HG03439 (cell line): ENCODE measurements at regions not wholly inside any gene's neighbourhood (a gene's known extent, or its start where the extent isn't known, plus 50 kb on each side); places are given as distances from the start of the nearest gene placed in this dataset.
"Not testable (repeated sequence)": the region's sequence is repeated elsewhere in the genome, so short reads cannot be mapped to it uniquely, and the experiment has no call there.

Experiments used
- ATAC-seq: cut with Tn5 transposase; IDR thresholded peaks from one replicate; pipeline ENCODE4 v1.9.1; 2021; ENCODE audit warnings: mild to moderate bottlenecking, moderate library complexity; ENCODE audit not compliant: unreplicated experiment

DNA sequence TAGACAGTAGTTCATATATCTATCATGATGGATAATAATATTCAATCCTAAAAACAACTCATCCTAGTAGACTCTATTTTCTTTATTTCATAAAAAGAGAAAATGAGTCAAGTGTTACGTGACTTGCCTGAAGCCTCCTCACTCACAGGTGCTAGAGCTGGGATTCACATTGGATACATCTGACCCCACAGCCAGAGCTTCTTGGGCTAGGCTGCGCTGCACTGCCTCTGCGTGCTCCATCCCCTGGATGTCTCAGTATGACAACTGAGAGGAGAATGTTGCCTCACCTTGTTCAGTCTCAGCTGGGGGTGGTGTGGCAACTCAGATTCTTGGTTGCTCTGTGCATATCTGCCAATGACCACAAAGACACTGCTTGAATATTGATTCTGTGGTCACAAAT, 286.6 kb downstream of the LIG4 start:
- ATAC-seq = no peak

DNA sequence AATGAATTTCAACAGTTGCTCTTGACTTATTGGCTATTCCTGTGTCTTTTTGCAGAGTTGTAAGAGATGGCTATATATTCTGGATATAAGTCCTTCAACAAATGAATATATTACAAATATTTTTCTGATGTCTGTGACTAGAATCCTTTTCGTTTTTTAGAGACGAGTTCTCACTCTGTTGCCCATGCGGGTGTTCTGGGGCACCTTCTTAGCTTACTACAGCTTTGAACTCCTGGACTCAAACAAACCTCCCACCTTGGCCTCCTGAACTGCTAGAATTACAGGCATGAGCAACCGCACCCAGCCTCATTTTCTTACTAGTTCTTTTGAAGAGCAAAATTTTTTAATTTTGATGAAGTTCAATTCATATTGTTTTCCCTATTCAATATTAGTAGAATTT, 287.8 kb downstream of the LIG4 start:
- no peak for ATAC-seq

DNA sequence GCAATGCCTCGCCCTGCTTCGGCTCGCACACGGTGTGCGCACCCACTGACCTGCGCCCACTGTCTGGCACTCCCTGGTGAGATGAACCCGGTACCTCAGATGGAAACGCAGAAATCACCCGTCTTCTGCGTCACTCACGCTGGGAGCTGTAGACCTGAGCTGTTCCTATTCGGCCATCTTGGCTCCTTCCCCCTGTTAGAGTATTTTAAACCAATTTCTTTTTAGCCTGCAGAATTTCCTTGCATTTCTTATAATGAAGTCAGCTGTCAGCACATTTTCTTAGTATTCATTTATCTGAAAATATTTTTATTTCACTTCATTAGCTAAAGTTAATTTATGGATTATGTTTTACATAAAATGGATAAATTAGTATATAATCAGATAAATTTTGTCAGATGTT, 288.8 kb downstream of the LIG4 start:
- not testable (repeated sequence) for ATAC-seq

DNA sequence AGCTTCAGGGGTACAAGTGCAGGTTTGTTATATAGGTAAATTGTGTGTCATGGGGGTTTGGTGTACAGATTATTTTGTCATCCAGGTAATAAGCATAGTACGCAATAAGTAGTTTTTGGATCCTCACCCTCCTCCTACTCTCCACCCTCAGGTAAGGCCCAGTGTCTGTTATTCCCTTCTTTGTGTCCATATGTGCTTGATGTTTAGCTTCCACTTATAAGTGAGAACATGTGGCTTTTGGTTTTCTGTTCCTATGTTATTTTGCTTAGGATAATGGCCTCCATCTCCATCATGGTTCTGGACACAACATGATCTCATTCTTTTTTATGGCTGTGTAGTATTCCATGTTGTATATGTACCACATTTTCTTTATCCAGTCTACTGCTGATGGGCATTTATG, 298.4 kb downstream of the LIG4 start:
- ATAC-seq = not testable (repeated sequence)

DNA sequence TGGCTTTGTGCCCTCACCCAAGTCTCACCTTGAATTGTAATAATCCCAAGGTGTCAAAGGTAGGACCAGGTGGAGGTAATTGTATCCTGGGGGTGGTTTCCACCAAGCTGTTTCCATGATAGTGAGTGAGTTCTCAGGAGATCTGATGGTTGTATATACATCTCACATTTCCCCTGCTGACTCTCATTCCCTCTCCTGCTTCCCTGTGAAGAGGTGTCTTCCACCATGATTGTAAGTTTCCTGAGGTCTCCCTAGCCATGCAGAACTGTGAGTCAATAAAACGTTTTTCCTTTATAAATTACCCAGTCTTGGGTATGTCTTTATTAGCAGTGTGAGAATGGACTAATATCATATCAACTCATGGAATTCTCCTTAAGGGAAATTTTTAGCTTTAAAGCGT, 302.6 kb downstream of the LIG4 start:
- ATAC-seq = no peak

DNA sequence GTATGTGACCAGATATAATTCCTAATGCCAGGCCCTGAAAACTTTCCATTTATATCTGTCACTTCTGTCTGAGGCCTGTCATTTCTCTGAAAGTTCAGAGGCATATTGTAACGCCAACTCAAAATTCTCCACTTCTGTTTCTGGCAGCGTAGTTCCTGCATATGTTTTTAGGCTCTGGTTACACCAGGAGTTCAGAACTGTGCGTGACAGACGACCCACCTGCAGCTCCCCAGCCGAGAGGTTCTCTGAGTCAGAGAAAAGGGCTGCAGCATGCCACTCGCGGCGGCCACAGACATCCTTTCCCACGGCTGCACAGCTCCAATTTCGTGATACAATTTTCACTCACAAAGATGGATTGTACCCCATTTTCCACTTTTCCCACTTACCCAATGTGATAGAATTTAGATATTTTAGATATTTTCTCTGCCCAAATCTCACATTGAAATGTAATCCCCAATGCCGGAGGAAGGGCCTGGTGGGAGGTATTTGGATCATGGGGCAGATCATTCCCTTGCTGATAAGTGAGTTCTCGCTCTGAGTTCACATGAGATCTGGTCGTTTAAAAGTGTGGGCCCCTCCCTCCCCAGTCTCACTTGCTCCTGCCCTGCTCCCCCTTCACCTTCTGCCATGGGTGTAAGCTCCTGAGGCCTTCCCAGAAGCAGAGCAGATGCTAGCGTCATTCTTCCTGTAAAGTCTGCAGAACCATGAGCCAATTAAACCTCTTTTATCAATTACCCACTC, 308.1 kb downstream of the LIG4 start:
- ATAC-seq = no peak

DNA sequence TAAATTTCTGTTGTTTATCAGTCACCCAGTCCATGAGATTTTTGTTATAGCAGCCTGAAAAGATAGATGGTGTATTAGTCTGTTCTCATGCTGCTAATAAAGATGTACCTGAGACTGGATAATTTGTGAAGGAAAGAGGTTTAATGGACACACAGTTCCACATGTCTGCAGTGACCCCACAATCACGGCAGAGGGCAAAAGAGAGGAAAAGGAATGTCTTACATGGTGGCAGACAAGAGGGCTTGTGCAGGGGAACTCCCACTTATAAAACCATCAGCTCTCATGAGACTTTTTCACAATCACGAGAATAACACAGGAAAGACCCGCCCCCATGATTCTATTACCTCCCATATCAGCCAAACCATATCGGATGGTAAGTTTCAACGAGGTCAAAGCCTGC, 309.2 kb downstream of the LIG4 start:
- ATAC-seq = no peak

DNA sequence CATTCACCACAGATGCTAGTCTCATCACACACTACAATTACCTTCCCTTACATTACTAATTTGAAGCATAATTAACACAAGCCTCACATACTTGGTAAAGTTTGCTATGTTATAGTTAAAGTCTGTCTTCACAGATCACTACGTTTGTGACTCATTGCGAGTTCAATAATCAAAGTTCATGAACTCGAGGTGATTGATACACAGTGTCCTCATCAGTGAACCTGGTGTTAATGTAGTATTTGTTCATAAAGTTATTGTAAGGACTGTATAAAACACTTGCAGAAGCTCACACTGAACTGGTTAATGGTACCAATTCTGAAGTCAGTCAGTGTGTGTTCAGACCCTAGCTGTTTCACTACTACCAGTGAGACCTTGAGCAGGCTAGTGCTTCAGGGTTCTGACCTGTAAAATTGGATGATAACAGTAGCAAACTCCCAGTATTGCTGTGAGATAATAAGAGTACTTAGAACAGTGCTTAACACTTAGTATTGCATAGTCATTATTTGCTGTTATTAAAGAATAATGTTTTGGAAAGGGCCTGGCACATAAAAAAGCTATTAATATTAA, 313.3 kb downstream of the LIG4 start:
- no peak for ATAC-seq

DNA sequence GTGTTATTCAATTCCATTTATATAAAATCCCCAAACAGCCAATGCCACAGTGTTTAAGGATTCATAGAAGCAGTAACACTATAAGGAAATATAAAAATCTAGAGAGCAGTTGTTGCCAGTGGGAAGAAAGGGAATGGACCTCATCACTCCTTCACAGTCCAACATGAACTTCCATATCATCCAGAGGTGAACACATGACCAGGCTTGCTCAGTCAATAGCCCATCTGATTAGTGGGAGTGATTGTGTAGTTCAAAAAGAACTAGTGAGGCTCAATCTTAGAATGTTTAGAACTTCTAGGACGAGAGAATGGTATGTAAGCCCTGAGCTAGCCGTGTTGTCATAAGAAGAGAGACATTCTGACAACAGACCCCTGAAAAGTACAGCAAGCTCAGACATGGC, 314.1 kb downstream of the LIG4 start:
- no peak for ATAC-seq

DNA sequence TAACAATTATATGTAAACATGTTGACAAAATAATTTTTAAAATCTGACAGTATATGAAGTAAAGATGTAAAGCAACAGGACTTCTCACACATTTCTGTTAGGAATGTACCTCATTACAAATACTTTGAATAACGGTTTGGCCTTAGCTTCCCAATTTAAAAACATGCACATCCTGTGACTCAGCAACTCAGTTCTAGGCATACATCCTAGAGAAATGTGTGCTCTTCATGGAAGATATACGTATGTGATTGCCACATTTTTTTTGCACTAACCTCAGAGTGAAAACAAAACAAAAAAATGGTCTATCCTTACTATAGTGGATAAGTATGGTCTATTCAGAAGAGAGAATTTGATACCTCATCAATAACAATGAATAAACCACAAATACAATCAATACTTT, 314.6 kb downstream of the LIG4 start:
- ATAC-seq = no peak

DNA sequence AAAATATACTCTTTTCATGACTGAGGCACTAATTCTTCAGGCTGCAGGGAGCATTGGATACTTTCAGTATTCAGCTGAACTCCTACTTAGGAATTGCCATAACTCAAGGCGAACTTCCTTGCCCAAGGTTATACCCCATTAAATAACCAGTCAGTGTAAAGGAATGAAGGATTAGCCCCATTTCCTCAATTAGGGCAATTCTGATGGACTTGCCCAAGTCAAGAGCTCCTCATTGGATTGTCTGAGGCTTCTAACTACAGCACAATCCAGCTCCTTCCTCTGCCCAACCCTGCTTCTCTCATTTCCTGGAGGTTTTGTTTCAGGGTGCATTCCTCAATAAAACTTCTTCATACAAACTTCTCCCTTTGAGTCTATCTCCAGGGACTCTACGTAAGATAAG, 329.2 kb downstream of the LIG4 start:
- ATAC-seq = no peak

DNA sequence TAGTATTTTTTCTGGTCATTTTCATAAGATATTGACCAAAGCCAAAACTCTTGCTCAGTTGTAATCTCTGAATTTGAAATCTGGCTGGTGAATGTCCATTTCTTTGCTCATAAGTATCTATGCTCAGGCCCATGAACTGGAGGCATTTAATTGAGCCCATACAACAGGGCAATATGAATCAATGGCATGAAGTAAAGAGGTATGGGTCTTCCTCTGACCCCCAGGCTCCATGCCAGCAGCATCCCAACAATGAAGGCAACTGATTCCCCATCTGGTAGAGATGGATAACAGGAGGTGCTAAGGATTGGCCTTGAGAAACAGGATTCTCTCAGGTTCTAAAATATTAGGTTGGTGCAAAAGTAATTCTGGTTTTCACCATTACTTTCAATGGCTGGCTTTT, 330.8 kb downstream of the LIG4 start:
- no peak for ATAC-seq

DNA sequence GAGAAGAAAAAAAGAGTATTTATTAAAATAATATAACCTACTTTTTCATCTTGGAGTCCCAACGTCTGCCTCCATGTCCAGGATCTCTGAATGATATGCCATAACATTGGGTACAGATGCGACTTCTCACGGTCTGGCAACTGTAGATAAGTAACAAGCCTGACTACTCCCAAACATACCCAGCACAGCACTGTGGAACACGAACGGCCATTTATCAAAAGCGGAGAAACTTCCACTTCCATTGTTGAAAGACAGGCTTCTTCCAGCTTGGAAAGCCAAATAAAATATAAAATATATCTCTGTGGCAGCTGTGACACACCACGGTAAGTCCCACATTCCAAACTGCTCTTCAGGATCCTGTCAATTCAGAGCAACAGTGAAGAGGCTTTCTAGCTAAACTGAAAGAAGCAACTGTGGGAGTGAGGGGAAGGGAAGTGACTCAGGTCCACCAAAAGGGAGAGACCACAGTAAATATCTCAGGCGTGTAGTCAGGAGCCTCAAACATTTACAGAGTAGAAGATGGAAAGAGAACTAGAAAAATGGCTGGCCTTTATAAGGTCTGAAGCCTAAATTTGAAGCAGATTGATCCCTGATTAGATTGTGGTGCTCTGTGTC, 331.7 kb downstream of the LIG4 start:
- ATAC-seq = no peak

DNA sequence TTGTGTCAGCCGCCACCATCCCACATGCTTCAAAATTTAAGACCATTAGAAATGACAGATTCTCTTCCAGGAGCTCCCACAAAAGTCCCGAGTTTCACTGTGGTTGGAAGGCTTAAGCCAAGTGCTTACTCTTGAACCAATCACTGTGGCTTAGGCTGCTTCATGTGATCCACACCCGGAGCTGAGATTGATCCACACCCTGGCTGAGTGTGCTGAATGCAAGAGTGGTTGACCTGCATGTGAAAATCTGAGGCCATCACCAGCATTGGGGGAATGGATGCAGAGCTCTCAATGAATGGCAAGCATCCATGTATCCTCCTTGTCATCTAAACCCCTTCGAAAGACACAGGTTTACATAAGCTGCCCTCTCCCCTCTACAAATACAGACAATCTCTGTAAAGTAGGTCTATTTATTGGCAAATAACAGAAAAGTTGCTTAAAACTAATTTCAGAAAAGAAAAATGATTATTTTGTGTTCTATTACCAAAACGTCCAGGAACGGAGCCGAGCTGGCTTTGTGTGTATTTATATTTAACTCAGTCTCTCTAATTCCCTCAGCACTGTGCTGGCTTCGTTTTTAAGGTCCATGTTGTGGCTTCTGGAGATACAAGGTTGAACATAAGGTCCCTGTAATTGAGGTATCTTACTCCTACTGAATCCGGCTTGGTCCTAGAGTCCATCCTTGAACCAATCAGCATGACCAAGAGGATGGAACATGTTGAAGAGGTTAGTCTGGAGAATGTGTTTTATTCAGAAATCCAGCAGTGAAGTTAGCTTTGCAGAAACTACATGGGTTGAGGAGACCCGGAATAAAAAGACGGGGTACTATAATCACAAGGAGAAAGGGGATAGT, 332.4 kb downstream of the LIG4 start:
- ATAC-seq = no peak

DNA sequence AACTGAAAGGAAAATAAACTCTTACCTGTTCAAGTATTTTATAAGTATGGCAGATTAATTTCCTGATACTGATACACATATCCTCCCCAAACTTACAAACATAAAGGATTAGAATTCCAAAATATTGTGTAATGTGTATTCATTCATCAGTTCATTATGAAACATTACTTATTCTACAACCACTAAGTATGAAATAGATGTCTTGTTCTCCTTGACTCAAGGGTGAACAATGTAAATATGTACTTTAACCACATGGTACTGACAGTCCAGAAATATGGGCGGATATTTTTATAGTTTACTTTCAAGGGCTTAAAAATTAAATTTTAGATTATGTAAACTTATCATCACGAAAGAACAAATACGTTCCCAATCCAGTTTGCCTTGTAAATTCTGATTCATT, 334.0 kb downstream of the LIG4 start:
- ATAC-seq = no peak

DNA sequence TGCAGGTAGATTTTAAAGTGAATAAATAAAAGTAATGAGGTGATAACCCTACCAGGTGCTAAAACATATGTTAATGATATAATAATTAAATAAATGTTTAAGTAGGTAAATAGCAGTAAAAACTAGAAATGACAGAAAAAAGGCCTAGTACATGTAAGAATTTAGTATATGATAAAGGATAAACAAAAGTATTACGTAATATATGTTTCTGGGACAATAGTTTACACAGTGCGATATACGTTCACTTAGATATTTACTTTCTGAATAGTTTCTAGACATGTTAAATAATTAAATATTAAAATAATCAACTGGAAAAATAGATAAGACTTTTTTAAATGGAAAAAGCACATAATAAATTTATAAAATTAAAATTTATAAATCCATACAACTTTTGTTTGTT, 340.9 kb downstream of the LIG4 start:
- no peak for ATAC-seq

DNA sequence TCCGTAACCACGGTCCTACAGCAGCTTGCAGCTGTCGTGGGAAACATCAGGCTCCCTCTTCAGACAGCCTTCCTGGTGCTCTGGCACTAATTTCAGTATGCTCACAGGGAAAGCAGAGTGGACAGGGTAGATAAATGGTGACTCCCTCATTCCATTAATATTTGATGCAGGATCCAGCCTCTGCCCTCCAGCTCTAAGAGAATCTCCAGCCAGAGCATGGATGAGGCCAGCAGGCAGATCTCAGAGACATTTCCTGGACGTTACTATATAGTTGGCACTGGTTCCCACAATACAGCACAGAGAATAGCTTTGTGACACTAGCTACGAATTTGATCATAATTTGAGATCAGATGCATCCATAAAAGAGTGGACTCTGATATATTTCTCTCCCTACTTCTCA, 341.4 kb downstream of the LIG4 start:
- no peak for ATAC-seq

DNA sequence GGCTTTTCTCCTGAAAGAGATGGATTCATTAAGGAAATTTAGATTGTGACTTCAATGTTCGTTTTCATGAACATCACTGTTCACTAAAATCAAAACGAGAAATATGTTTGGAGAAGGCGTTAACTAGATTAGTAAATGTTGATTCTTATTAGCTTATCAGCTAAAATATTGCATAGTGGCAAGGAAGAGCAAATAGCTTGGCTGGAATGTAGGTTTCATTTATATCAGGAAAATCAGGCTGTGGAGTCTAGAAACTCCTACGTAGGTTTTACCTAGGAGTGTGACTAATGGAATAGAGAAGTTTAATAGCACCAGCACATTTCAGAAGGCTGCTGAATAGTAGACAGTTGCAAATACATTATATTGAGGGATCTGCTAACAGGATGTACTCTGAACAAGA, 344.9 kb downstream of the LIG4 start:
- no peak for ATAC-seq

DNA sequence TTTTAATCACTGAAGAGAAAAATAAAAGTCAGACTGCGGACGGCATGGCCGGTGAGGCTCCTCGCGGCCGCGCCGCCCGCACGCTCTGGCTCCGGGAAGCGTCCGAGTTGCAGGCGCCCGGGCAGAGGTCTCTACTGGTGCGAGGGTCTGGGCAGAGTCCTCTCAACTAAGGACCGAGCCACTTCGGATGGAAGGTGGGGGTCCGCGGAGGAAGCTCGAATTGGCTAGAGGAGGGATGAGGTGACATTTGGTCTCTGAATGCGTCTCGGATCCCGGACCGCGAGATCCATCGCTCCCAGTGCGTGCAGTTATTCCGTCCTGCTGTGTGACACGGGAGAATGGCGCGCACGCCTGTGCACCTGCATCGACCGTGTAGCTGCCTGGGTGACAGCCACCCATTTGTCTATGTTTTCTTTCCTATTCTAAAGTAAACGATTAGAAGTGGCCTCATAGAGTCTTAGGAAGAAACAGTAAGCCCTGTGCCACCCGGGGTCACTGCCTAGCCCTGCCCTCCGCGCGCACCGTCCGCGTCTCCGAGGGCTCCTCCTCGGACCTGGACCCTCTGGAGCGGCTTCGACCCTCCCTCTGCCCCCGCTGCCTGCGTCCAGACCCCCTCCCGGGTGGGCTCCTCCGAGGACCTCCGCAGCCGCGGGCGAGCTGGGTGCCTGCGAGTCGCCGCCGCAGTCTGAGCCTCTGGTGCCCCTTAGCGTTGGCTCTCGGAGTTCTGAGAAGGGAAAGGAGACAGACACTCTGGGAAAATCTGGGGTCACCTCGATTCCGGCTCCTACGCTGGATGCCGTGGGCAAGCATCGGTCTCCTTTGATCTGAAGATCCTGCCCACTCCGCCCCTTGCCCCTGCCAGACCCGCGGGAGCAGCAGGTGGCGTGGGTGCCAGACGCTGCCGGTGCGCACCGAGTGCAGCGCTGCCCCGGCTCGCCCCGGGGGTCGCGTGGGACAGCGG, 347.4 kb downstream of the LIG4 start:
- ATAC-seq = no peak

DNA sequence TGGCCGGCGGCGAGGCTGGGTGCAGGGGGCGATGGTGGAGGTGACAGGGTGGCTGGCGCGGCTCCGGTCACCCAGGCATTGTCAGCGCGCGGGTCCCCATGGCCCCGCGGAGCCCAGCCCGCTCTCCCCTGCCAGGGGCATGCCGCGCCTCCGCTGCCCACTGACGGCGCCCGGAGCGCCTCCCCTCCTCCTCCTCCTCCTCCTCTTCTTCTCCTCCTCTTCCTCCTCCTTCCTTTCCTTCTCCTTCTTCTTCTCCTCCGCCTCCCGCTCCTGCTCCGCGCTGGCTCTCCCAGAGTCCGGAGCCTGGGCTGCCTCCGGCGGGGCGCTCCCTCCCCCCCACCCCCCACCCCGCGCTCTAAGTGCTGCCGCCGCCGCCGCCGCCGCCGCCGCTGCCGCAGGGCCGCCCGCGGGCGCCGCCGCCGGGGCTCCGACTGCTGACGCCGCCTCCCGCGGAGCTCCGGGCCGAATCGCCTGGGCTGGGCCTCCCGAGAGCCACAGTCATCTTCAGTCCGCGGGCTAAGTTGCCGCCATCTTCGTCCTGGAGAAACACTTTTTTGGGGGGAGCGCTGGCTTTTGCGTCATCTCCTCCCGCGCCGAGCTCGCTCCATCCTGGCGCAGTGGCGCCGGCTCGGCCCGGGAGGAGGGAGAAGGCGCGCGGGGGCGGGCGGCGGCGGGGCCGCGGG, 348.3 kb downstream of the LIG4 start:
- ATAC-seq = no peak
